ENCODE measurements at regions not wholly inside any gene's neighbourhood (a gene's known extent, or its start where the extent isn't known, plus 50 kb on each side); places are given as distances from the start of the nearest gene placed in this dataset.

DNA sequence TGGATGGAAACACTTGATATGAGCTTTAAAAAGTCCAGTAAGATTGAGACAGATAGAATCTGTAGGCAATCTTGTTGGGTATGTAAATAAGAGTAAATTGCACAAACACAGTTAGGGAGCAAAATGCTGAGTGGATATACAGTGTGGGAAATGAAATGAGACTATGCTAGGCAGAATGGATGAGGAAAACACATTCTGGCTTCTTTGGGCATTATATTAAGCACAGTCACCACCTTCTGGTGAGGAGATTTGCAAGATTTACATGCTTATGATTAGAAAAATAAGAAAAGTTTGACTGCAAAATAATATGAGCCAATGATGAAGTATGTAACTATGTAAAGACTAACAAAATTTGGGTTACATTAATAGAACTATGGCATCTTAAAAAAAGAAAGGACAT, 2165.0 kb upstream of the CELF4 start:
- Histone ChIP-seq H3K4me3 (no peak overlapping the region), H3K4me1 (replicated peaks) (no peaks in the 10 kb centered on the region), H3K27me3 (replicated peaks) (no peaks in the 10 kb centered on the region), H3K27ac (no peak overlapping the region), H3K36me3 (no peaks in the 10 kb centered on the region), H3K9me3 (replicated peaks) (no peaks in the 10 kb centered on the region)
- DNase-seq (ENCODE audit: low read depth in 1 of 2, low spot score in 2 of 2): no peak

DNA sequence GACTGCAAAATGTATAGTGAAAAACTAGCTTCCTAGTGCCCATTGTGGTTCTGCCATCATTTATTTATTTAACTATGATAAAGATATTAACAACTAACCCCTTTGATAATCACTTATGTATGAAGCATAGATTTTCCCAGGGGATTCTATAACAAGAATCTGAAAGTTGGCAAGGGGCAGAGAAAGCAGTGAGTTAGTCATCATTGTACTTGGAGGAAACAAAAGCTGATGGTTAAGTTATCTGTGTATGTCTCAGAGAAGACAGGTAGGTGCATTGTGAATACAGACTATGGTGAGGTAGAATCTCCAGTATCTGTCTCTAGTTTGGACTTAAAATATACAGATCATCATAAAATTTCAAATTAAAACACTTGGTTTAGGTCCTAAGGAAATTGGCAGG, 2159.1 kb upstream of the CELF4 start:
- Histone ChIP-seq H3K27ac (no peak overlapping the region), H3K9me3 (replicated peaks) (no peaks in the 10 kb centered on the region), H3K4me3 (no peak overlapping the region), H3K36me3 (no peaks in the 10 kb centered on the region), H3K4me1 (replicated peaks) (no peaks in the 10 kb centered on the region), H3K27me3 (replicated peaks) (no peaks in the 10 kb centered on the region)
- DNase-seq (ENCODE audit: low read depth in 1 of 2, low spot score in 2 of 2): no peak

DNA sequence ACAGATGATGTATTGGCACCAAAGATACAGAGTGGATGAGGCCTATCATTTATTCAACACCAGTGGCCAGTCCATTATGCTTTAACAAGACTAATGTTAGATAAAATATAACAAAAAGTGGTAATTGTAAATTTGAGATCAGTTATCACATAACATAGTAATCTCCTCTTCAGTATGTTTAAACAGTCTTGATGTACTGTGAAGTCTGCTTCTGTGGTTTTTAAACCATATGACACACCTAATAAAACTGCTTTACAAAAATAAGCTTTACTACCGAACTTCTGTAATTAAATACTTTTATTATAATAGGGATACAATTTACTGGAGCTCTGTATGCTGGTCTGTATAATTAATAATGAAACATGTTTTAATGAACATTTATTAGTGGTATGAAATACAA, 2156.1 kb upstream of the CELF4 start:
- Histone ChIP-seq H3K36me3 (no peaks in the 10 kb centered on the region), H3K27me3 (replicated peaks) (no peaks in the 10 kb centered on the region), H3K4me3 (no peak overlapping the region), H3K4me1 (replicated peaks) (no peaks in the 10 kb centered on the region), H3K27ac (no peak overlapping the region), H3K9me3 (replicated peaks) (no peaks in the 10 kb centered on the region)
- no peak for DNase-seq (ENCODE audit: low read depth in 1 of 2, low spot score in 2 of 2)

DNA sequence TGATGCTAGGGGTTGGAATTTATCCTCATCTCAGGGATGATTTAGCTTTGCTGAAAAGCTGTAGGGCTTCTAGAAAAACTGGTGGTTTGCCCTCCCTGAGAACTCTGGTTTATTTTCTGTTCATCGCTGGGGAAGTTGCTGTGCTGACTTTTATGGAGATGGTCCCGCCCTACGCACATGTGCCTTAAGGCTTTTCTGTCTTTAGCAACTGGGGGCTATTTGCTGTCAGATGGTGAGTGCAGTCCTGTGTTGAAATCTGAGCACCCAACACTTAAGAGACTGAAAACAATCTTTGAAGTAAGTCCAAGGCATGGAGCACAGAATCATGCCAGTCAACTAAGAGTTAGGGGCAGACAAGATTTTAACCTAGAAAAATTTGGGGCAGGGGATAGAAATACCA, 2148.4 kb upstream of the CELF4 start:
- H3K4me3 ChIP-seq: no peak overlapping the region
- no peaks in the 10 kb centered on the region for H3K27me3 ChIP-seq (replicated peaks)
- no peak overlapping the region for H3K27ac ChIP-seq
- H3K36me3 ChIP-seq: no peaks in the 10 kb centered on the region
- DNase-seq (ENCODE audit: low read depth in 1 of 2, low spot score in 2 of 2): no peak
- peaks cover 2% of the 10 kb centered on the region; the same call in 1 of the 2 replicates for H3K9me3 ChIP-seq (replicated peaks)
- H3K4me1 ChIP-seq (replicated peaks): no peaks in the 10 kb centered on the region

DNA sequence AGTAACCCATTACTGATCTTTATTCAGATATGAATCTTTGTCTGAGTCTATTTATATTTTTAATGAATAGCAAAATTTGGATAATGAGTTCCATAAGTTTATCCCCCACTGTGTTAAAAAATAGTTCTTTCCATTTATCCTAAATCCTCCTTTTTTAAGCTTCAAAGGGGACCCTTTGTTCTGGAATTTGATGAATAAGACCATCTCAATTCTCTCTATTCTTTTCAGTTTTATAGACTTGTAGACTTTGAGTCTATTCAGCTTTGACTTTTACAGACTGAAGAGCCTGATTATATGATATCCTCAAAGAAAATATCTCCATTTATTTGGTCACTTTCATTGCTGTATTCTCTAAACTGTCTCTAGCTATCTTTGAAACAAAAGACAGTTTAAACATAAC, 2146.1 kb upstream of the CELF4 start:
- no peak for DNase-seq (ENCODE audit: low read depth in 1 of 2, low spot score in 2 of 2)
- no peaks in the 10 kb centered on the region for H3K4me1 ChIP-seq (replicated peaks)
- H3K36me3 ChIP-seq: no peaks in the 10 kb centered on the region
- H3K27ac ChIP-seq: no peak overlapping the region
- H3K9me3 ChIP-seq (replicated peaks): peaks cover 2% of the 10 kb centered on the region; the same call in 1 of the 2 replicates
- no peaks in the 10 kb centered on the region for H3K27me3 ChIP-seq (replicated peaks)
- no peak overlapping the region for H3K4me3 ChIP-seq

DNA sequence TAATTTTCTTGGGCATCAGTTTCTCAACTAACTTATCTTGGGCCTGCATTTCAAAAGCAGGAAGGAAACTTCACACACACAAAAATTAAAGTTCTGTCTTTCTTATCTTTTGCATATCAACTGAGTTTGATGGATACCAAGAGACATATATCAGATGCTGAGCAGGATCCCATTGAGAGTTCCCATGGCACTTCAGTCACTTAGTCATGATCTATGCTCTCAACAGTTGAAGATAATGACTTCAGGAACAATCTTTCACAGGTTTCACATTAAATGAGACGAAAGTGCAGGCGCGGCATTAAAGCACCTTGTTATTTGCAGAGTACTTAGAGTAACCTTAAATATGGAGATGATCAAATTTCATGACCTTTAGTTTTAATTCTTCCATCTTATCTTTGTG, 2139.8 kb upstream of the CELF4 start:
- no peaks in the 10 kb centered on the region for H3K9me3 ChIP-seq (replicated peaks)
- no peaks in the 10 kb centered on the region for H3K27me3 ChIP-seq (replicated peaks)
- H3K36me3 ChIP-seq: no peaks in the 10 kb centered on the region
- no peaks in the 10 kb centered on the region for H3K4me1 ChIP-seq (replicated peaks)
- no peak overlapping the region for H3K4me3 ChIP-seq
- no peak overlapping the region for H3K27ac ChIP-seq
- DNase-seq (ENCODE audit: low read depth in 1 of 2, low spot score in 2 of 2): no peak

DNA sequence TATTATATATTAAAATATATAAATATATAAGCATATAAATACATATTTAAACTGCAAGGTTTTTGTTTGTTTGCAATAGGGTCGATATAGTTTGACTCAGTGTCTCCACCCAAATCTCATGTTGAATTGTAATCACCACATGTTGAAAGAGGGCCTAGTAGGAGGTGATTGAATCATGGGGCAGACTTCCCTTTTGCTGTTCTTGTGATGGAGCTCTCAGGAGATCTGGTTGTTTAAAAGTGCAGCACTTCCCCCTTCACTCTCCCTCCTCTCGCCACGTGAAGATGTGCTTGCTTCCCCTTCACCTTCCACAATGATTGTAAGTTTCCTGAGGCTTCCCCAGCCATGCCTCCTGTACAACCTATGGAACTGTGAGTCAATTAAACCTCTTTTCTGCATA, 2137.3 kb upstream of the CELF4 start:
- no peaks in the 10 kb centered on the region for H3K27me3 ChIP-seq (replicated peaks)
- H3K9me3 ChIP-seq (replicated peaks): no peaks in the 10 kb centered on the region
- no peak for DNase-seq (ENCODE audit: low read depth in 1 of 2, low spot score in 2 of 2)
- no peaks in the 10 kb centered on the region for H3K36me3 ChIP-seq
- no peak overlapping the region for H3K4me3 ChIP-seq
- no peaks in the 10 kb centered on the region for H3K4me1 ChIP-seq (replicated peaks)
- no peak overlapping the region for H3K27ac ChIP-seq

DNA sequence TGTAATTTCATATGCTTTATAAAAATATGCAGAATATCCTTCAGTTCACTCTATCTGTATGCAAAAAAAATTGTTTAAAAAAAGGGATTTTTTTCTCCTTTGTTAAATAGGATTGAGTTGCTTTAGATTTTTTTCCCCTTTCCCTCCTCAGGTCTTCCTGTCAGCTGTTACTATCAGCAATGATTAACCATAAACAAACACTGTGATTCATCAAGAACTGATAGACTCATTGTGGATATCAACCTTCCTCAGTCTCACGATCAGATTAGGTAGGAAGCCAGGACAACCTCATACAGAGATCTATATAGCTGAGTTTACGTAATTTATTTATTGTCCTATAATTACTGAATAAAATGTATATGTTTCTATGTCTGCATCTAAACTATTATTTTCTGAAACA, 2136.2 kb upstream of the CELF4 start:
- Histone ChIP-seq H3K4me3 (no peak overlapping the region), H3K36me3 (no peaks in the 10 kb centered on the region), H3K9me3 (replicated peaks) (no peaks in the 10 kb centered on the region), H3K4me1 (replicated peaks) (no peaks in the 10 kb centered on the region), H3K27me3 (replicated peaks) (no peaks in the 10 kb centered on the region), H3K27ac (no peak overlapping the region)
- no peak for DNase-seq (ENCODE audit: low read depth in 1 of 2, low spot score in 2 of 2)

DNA sequence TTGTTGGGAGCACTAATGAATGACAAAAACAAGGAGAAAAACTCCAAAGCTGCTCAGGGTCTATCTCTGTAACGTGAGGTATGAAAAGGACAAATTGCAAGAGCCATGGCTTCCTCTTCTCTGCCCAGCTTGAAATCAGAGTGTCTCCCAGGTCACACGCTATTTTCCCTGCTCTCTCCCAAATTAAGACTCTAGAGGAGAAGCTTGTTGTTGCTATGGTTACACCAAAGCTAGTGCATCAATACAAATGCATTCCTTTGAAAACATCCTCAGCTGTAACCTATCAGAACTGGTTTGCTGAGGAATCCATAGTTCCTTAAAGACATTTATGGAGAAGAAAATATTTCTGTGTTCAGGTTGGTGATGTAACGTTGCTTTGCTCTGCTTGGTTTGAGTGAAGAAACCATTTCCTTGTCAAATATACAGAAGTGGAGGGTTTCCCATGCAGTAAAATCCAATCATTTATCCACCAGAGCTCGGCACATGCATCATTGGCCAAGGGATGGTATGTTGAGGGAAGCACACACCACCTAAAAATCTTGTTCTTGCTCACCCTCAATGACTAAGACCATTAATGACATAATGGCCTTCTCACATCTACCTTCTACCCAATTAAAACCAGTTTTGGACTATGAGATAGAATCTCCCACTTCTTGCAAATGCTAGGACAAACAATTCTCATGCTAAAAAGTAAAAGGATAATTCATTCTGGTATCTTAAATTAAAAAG, 2135.6 kb upstream of the CELF4 start:
- Histone ChIP-seq H3K9me3 (replicated peaks) (no peaks in the 10 kb centered on the region), H3K36me3 (no peaks in the 10 kb centered on the region), H3K27ac (no peak overlapping the region), H3K4me1 (replicated peaks) (no peaks in the 10 kb centered on the region), H3K4me3 (no peak overlapping the region), H3K27me3 (replicated peaks) (no peaks in the 10 kb centered on the region)
- no peak for DNase-seq (ENCODE audit: low read depth in 1 of 2, low spot score in 2 of 2)

DNA sequence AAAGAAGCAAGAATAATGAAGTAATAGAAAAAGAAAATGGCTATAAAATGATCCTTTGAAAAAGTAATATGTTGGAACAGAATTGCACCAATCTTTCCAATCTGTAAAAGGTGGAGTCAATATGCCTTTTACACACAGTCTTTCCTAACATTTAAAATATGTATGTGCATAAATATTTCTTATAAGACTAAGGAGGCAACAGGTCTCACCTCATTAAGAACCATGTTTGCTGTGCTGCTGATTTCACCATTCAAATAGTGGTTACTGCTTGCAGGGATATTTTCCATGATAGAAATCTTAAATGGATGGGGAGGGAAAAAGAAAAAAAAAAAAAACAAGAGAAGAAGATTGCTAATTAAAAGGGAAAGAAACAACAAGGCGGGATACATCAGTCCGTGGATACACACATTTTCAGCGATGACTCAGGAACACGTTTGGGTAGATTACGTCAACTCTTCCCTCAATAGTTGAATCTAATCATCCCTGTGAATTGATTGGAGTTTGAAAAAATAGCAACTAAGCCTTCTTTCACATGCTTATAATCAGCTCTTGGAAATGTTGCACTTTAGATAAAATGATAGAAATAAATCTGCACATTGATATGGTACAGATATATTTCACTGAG, 2133.9 kb upstream of the CELF4 start:
- Histone ChIP-seq H3K4me1 (replicated peaks) (no peaks in the 10 kb centered on the region), H3K4me3 (no peak overlapping the region), H3K27me3 (replicated peaks) (no peaks in the 10 kb centered on the region), H3K9me3 (replicated peaks) (no peaks in the 10 kb centered on the region; the same call in 1 of the 2 replicates), H3K27ac (no peak overlapping the region), H3K36me3 (no peaks in the 10 kb centered on the region)
- no peak for DNase-seq (ENCODE audit: low read depth in 1 of 2, low spot score in 2 of 2)

DNA sequence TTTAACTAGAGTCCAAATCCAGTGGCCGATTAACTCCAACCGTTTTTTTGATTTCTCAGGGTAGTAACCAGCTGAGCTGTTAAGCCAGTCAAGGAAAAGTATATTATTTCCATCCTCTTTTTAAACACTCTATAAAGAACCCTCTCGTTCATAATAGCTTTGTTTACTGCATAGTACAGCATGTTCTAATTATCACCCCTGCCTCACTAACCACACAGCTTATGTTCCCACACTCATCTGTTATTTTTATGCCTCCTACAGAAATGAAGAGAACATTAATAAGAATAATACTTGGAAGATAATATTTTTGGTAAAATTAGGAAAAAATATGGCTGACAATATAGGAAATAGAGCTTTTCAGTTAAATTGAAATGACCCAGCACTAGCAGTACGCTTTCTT, 2132.8 kb upstream of the CELF4 start:
- Histone ChIP-seq H3K4me1 (replicated peaks) (no peaks in the 10 kb centered on the region), H3K36me3 (no peaks in the 10 kb centered on the region), H3K27me3 (replicated peaks) (no peaks in the 10 kb centered on the region), H3K4me3 (no peak overlapping the region), H3K27ac (no peak overlapping the region), H3K9me3 (replicated peaks) (no peaks in the 10 kb centered on the region; the same call in 1 of the 2 replicates)
- DNase-seq (ENCODE audit: low read depth in 1 of 2, low spot score in 2 of 2): no peak

DNA sequence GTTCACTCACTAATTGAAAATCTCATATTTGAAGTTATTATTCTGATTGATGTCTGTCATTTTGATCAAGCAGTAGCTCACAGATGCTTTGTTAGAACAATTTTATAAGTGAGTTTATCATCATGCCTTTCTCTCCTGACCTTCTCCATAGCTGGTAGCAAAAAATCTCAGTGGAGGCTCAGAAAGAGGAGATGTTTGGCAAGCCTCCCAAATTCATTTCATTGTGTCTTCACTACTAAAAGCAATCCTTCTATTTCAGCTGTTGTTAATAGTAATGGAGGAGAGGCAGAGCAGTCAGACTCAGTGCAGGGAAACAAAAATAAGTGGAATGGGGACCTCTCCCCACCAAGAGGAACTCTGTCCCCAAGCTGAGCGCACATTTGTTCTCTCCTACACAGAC, 2127.8 kb upstream of the CELF4 start:
- Histone ChIP-seq H3K4me3 (no peak overlapping the region), H3K36me3 (no peaks in the 10 kb centered on the region), H3K4me1 (replicated peaks) (no peaks in the 10 kb centered on the region), H3K27ac (no peak overlapping the region), H3K9me3 (replicated peaks) (no peaks in the 10 kb centered on the region; the same call in 1 of the 2 replicates), H3K27me3 (replicated peaks) (no peaks in the 10 kb centered on the region)
- no peak for DNase-seq (ENCODE audit: low read depth in 1 of 2, low spot score in 2 of 2)

DNA sequence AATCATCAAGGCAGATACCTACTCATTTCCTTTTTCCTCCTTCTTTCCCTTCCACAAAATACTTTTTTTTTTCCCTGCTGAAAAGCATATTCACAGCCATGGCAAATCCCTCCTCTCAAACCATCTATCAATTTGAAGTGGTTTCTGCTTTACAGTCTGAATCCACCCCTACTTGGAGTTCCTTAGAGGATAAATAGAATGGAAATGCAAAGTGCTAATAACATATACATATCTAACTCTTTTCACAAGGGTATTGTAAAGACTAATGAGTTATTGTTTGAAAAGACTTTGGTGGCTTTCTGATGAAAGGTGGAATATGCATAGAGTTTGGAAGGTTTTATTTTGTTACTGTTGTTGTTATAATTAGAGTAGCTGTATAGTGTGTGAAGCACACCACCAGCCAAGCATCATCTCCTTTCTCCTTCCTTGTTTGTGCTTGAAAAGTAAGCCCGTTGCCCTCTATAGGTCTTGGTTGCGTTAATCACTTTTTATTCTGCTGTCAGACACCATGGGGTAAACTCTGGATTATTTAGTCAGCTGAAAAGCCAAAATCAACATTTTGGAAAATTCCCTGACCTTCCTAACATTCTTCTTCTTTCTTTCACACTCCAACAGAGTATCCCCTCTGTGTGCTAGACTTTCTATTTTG, 2126.9 kb upstream of the CELF4 start:
- H3K4me3 ChIP-seq: no peak overlapping the region
- DNase-seq (ENCODE audit: low read depth in 1 of 2, low spot score in 2 of 2): no peak
- no peaks in the 10 kb centered on the region for H3K4me1 ChIP-seq (replicated peaks)
- no peaks in the 10 kb centered on the region; the same call in 1 of the 2 replicates for H3K9me3 ChIP-seq (replicated peaks)
- no peak overlapping the region for H3K27ac ChIP-seq
- H3K27me3 ChIP-seq (replicated peaks): no peaks in the 10 kb centered on the region
- no peaks in the 10 kb centered on the region for H3K36me3 ChIP-seq

DNA sequence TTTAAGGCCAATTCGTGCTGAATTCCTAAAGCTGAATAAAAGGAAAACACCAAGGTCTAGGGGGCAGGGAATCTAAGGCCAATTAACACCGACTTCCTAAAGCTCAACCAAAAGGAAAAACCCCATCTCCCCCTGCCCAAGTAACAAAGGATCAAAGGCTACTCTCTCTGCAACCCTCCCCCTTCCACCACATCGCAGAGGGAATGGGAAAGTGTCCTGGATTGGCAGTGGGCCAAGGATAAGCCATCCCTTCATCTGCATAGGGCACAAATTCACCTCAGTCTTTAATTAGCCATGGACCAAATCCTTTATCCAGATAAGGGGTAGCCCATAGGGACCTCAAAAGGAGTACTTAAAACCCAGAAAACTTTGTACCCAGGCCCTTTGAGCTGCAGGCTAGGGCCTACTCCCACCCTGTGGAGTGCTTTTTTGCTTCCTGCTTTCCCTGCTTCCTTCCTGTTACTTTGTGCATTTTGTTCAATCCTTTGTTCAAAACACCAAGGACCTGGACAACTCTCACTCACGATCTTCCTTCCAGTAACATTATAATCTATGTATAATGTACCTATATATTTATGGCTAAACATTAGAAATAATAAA, 2119.8 kb upstream of the CELF4 start:
- no peaks in the 10 kb centered on the region; the same call in 1 of the 2 replicates for H3K9me3 ChIP-seq (replicated peaks)
- DNase-seq (ENCODE audit: low read depth in 1 of 2, low spot score in 2 of 2): no peak
- H3K27ac ChIP-seq: no peak overlapping the region
- no peaks in the 10 kb centered on the region for H3K4me1 ChIP-seq (replicated peaks)
- H3K4me3 ChIP-seq: no peak overlapping the region
- no peaks in the 10 kb centered on the region for H3K27me3 ChIP-seq (replicated peaks)
- no peaks in the 10 kb centered on the region for H3K36me3 ChIP-seq
